ENCODE measurements at regions not wholly inside any gene's neighbourhood (a gene's known extent, or its start where the extent isn't known, plus 50 kb on each side); places are given as distances from the start of the nearest gene placed in this dataset.
"Not testable (repeated sequence)": the region's sequence is repeated elsewhere in the genome, so short reads cannot be mapped to it uniquely, and the experiment has no call there.

- ATAC-seq (no peak), DNase-seq (no peak)
- Mint-ChIP-seq H3K4me1 (peaks cover 8% of the 10 kb centered on the region), H3K4me3 (no peak overlapping the region), H3K9me3 (peaks cover 17 to 23% of the 10 kb centered on the region in 2 donors), H3K27me3 (no peaks in the 10 kb centered on the region), H3K27ac (no peak overlapping the region)
Measured at GRCh38 chr4:22573198-22573597, 57.3 kb upstream of the ADGRA3 start.

- H3K27ac Mint-ChIP-seq: no peak overlapping the region
- H3K4me1 Mint-ChIP-seq: peaks cover 12% of the 10 kb centered on the region
- DNase-seq: no peak
- ATAC-seq: no peak
- H3K4me3 Mint-ChIP-seq: no peak overlapping the region
- H3K9me3 Mint-ChIP-seq: peaks cover 17 to 23% of the 10 kb centered on the region in 2 donors
- no peaks in the 10 kb centered on the region for H3K27me3 Mint-ChIP-seq
Measured at GRCh38 chr4:22573641-22574040, 57.8 kb upstream of the ADGRA3 start.

GRCh38 chr4:22574424-22574823 lies 58.6 kb upstream of the ADGRA3 start:
- H3K27ac Mint-ChIP-seq: no peak overlapping the region

DNA sequence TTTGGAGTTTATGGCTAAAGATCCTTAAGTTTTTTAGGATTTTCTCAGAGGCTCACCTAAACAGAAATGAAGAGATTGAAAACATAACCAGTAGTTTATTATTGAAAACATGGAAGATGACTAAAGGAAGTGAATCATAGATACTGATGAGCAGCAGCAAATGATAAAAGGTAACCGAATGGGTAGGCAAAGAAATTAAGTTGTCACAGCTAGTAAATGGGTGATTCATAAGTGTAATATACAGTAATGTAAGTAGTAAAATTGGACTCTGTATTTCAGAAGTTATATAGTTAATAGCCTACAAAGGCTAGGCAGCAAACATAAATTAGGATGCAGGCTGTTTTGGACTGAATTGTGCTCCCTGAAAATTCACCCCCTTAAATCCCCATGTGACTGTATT lies 59.0 kb upstream of the ADGRA3 start:
- Mint-ChIP-seq H3K27ac (no peak overlapping the region), H3K27me3 (no peaks in the 10 kb centered on the region), H3K4me1 (peaks cover 13% of the 10 kb centered on the region), H3K9me3 (peaks cover 11 to 19% of the 10 kb centered on the region in 2 donors), H3K4me3 (no peak overlapping the region)
- ATAC-seq (no peak), DNase-seq (no peak)

More at GRCh38 chr4:22574424-22574823, 58.6 kb upstream of the ADGRA3 start:
- peaks cover 13% of the 10 kb centered on the region for H3K4me1 Mint-ChIP-seq
- H3K9me3 Mint-ChIP-seq: peaks cover 15 to 23% of the 10 kb centered on the region in 2 donors
- H3K4me3 Mint-ChIP-seq: no peak overlapping the region
- H3K27me3 Mint-ChIP-seq: no peaks in the 10 kb centered on the region
- ATAC-seq (no peak), DNase-seq (no peak)

DNA sequence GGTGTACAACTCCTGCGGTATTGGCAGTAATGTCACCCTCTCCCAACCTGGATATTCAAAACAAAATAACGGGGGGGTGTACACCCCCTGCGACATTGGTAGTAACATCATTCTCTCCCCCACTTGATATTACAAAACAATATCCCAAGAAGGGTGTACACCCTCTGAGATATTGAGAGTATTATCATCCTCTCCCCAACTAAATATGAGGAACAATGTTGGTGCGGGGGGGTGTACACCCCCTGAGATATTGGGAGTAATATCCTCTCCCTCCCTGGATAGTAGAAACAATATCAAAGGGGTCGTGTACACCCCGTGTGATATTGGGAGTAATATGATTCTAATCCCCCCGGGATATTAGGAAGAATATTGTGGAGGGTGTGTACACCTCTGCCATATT lies 71.4 kb upstream of the ADGRA3 start:
- H3K4me1 Mint-ChIP-seq: no peaks in the 10 kb centered on the region
- no peaks in the 10 kb centered on the region for H3K9me3 Mint-ChIP-seq
- DNase-seq (no peak), ATAC-seq (peak; percentile 43)
- no peaks in the 10 kb centered on the region for H3K27me3 Mint-ChIP-seq
- no peak overlapping the region for H3K27ac Mint-ChIP-seq
- no peak overlapping the region for H3K4me3 Mint-ChIP-seq

GRCh38 chr4:22593933-22594332 lies 78.1 kb upstream of the ADGRA3 start:
- DNase-seq (no peak), ATAC-seq (no peak)
- H3K4me3 Mint-ChIP-seq: no peak overlapping the region
- no peaks in the 10 kb centered on the region for H3K4me1 Mint-ChIP-seq
- no peaks in the 10 kb centered on the region for H3K27me3 Mint-ChIP-seq
- no peaks in the 10 kb centered on the region for H3K9me3 Mint-ChIP-seq
- H3K27ac Mint-ChIP-seq: no peak overlapping the region

GRCh38 chr4:22595684-22596083 lies 79.8 kb upstream of the ADGRA3 start:
- no peak overlapping the region for H3K27ac Mint-ChIP-seq
- ATAC-seq (no peak), DNase-seq (no peak)
- no peaks in the 10 kb centered on the region for H3K27me3 Mint-ChIP-seq
- H3K4me1 Mint-ChIP-seq: no peaks in the 10 kb centered on the region
- H3K4me3 Mint-ChIP-seq: no peak overlapping the region
- no peaks in the 10 kb centered on the region for H3K9me3 Mint-ChIP-seq

DNA sequence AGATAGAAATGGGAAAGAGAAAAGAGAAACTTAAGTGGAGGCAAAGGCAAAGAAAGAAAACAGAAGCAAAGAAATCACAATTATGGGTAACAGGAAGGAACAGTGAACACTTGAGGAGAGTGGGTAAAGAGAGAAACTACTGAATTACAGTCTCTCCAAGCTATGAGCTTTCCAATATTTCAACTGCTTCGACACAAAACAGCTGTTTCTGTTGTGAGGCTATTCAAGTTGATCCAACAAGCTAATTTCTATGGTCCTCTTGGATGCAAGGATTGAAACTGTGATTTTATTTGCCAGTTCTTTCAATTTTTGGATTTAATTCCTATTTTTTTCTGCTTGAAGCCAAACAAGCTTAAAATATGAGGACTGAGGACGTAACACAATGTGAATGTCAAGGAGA lies 80.5 kb upstream of the ADGRA3 start:
- Mint-ChIP-seq H3K27me3 (no peaks in the 10 kb centered on the region), H3K4me3 (no peak overlapping the region), H3K27ac (no peak overlapping the region), H3K9me3 (no peaks in the 10 kb centered on the region), H3K4me1 (no peaks in the 10 kb centered on the region)
- no peak for DNase-seq
- no peak for ATAC-seq

DNA sequence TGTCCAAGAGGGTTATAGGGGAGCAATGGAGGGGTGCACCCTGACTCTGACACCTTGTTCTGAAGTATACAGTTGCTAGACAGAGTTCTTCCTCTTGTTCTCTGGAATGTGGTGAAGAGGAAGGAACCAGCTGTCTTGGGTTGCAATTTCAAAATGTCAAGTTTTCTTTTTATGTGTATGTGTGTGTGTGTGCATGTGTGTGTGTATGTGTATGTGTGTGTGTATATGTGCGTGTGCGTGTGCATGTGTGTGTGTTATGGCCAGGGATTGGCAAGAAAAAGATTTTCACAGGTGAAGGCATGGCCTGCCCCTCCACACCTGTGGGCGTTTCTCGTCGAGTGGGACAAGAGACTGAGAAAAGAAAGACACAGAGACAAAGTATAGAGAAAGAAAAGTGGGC lies 81.6 kb upstream of the ADGRA3 start:
- DNase-seq: no peak
- Mint-ChIP-seq H3K4me3 (no peak overlapping the region), H3K27ac (no peak overlapping the region), H3K27me3 (no peaks in the 10 kb centered on the region), H3K9me3 (no peaks in the 10 kb centered on the region), H3K4me1 (no peaks in the 10 kb centered on the region)
- no peak for ATAC-seq

- ATAC-seq, DNase-seq, H3K27ac Mint-ChIP-seq, H3K9me3 Mint-ChIP-seq, H3K4me1 Mint-ChIP-seq, H3K27me3 Mint-ChIP-seq, H3K4me3 Mint-ChIP-seq: not testable (repeated sequence)
Measured at GRCh38 chr4:22598113-22599047, 82.5 kb upstream of the ADGRA3 start.

- not testable (repeated sequence) for DNase-seq, H3K9me3 Mint-ChIP-seq, H3K4me3 Mint-ChIP-seq, H3K27ac Mint-ChIP-seq, H3K4me1 Mint-ChIP-seq, H3K27me3 Mint-ChIP-seq, ATAC-seq
Measured at GRCh38 chr4:22599228-22599928, 83.5 kb upstream of the ADGRA3 start.

DNA sequence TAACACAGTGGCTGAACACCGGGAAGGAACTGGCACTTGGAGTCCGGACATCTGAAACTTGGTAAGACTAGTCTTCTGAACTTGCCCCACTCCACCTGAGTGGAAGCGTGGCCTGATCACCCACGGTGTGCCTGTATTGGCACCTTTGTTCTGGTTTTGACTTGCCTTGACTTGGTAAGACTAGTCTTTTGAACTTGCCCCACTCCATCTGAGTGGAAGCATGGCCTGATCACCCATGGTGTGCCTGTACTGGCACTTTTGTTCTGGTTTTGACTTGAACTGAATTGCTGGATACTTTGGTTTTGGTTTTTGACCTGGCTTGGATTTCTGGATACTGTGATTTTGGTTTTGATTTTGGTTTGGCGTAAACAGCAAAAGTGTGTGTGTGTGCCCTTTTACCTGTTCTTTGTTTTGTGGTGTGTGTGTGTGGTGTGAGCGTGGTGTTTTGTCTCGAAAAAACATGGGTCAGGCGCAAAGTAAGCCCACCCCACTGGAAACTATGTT lies 84.1 kb upstream of the ADGRA3 start:
- not testable (repeated sequence) for H3K27me3 Mint-ChIP-seq, H3K9me3 Mint-ChIP-seq
- peak overlapping the region in 1 of 2 donors; percentile 61 for H3K27ac Mint-ChIP-seq

GRCh38 chr4:22601638-22602037 lies 85.8 kb upstream of the ADGRA3 start:
- not testable (repeated sequence) for H3K27ac Mint-ChIP-seq, H3K4me3 Mint-ChIP-seq, H3K9me3 Mint-ChIP-seq, DNase-seq, ATAC-seq, H3K27me3 Mint-ChIP-seq, H3K4me1 Mint-ChIP-seq

More for the DNA sequence above, 84.1 kb upstream of the ADGRA3 start:
- DNase-seq, H3K4me3 Mint-ChIP-seq, H3K4me1 Mint-ChIP-seq, ATAC-seq: not testable (repeated sequence)

DNA sequence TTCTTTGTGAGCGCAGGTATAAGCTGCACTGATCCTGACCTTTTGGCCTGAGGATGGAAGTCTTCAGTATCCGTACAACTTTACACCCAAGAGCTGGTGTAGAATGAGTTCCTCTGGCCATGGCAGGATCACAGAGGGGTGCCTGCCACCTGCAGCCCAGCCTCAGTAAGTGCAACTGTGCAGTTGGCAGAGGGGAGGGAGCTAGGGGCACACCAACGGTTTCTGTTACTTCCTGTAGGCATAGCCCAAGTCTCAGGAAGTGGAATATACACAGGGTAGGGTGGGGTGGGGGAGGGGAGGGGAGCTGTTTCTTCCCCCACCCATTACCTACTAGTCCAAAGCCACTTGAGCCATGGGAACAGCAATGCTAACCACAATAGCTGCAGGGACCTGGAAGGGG lies 85.4 kb upstream of the GBA3 start:
- H3K9me3 Mint-ChIP-seq: no peaks in the 10 kb centered on the region
- ATAC-seq: peak; percentile 98
- H3K4me1 Mint-ChIP-seq: peaks cover 41% of the 10 kb centered on the region
- no peaks in the 10 kb centered on the region for H3K27me3 Mint-ChIP-seq
- peak; percentile 53 to 75 for DNase-seq
- peak overlapping the region; percentile 19 to 85 for H3K27ac Mint-ChIP-seq
- no peak overlapping the region for H3K4me3 Mint-ChIP-seq

DNA sequence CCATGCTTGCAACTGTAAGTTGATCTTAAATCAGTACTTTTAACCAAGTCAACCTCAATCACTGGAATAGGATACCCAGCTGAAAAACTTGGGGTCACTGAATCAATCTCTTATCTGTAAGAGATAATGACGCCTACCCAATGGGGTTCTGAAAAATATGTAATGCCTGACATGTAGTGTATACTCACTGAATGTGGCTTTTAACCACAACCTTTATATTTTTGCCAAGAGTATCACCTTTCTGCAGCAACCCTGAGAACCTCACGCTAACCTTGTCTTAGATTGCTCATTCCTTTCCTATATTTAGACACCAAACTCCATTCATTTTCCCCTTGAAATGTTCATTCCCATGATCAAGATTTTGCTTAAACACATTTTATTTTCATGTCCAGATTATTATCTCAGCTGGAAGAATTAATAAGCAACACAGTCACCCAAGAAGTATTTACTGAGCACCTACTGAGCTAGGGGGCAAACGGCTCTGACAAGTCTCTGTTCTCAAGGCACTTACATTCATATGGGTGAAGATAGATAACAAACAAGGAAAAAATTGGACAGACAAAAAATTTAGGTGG lies 82.7 kb upstream of the GBA3 start:
- H3K4me3 Mint-ChIP-seq, H3K9me3 Mint-ChIP-seq, DNase-seq, H3K27me3 Mint-ChIP-seq, H3K27ac Mint-ChIP-seq: not testable (repeated sequence)
- H3K4me1 Mint-ChIP-seq: peaks cover 41% of the 10 kb centered on the region
- peak; percentile 37 for ATAC-seq

DNA sequence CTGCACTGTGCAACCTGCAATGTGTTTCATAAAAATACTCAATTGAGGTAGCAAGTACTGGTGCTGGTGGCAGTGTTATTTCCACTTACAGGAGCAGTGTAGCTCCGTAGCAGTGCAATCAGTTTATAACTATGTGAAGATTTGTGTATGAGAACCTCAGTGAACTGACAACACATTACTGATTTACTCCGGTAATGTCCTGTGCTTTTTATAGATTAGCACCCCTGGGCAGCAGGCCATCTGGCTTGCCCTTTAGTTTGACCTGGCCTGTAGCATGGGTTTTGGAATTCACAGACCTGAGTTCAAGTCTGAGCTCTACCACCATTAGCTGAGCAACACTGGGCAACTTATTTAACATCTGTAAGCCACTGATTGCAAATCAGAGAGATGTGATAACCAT lies 78.6 kb upstream of the GBA3 start:
- no peaks in the 10 kb centered on the region for H3K9me3 Mint-ChIP-seq
- ATAC-seq: no peak
- H3K27ac Mint-ChIP-seq: no peak overlapping the region
- no peak for DNase-seq
- no peak overlapping the region for H3K4me3 Mint-ChIP-seq
- peaks cover 16% of the 10 kb centered on the region for H3K4me1 Mint-ChIP-seq
- H3K27me3 Mint-ChIP-seq: no peaks in the 10 kb centered on the region
